ENCODE measurements at regions not wholly inside any gene's neighbourhood (a gene's known extent, or its start where the extent isn't known, plus 50 kb on each side); places are given as distances from the start of the nearest gene placed in this dataset.
"Not testable (repeated sequence)": the region's sequence is repeated elsewhere in the genome, so short reads cannot be mapped to it uniquely, and the experiment has no call there.

DNA sequence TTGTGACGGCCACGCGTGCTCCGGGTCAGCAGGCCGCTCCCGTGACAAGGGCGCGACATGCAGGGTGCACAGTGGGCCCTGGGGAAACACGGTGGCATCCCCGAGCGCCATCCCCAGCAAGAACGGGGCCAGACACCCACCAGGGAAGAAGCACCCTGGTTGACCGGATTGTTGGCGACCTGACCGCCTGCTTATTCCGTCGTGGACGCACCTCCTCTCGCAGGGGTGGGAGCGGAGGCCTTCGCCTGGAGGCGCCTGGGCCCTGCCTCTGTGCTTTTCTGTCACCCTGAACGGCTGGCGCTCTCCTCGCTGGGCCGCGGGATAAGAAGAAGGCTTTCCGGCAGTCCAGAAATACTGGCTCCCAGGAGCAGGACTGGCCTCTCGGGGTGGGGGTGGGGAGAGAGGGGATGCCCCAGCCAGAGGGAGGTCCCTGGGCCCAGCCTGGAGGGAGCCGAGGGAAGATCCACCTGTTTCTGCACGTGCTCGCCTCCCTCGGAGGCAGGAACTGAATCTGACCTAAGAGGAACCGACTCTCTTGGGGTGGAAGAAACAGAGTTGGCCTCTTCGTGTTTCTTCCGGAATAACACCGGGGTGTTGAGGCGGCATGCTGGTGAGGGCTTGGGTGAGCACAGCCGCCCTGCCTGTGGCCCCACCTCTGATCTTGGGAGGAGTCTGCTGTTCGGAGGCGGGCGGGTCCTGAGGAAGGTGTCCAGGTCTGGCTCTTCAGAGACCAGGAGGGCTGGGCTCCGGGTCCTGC, 4394.2 kb upstream of the TPTE start:
- H2BK5ac ChIP-seq (ENCODE audit: low read depth, low read length); H3K9me3 ChIP-seq (ENCODE audit: insufficient read depth in 2 of 2, low read depth in 1 of 2, low read length in 1 of 2); H4K5ac ChIP-seq (ENCODE audit: insufficient read length, low read depth, low read length); H3K4me2 ChIP-seq (ENCODE audit: insufficient read depth in 1 of 2, low read depth in 2 of 2, low read length in 2 of 2); H3K4me3 ChIP-seq (ENCODE audit: extremely low read depth in 1 of 4, insufficient read depth in 2 of 4, low read depth in 3 of 4, low read length in 4 of 4); H2BK12ac ChIP-seq (ENCODE audit: low read depth, low read length); H3K4ac ChIP-seq (replicated peaks; ENCODE audit: insufficient read length, low read depth, low read length); H4K20me1 ChIP-seq (replicated peaks in 1 of 2; ENCODE audit: control insufficient read depth in 1 of 2, insufficient read depth in 2 of 2, low read length in 2 of 2); H4K91ac ChIP-seq (replicated peaks; ENCODE audit: insufficient read length, low read length); H3K79me1 ChIP-seq (ENCODE audit: low read depth, low read length); CTCF ChIA-PET (ENCODE audit: partially characterized antibody); H3K23ac ChIP-seq (ENCODE audit: insufficient read length); H2AK5ac ChIP-seq (ENCODE audit: low read depth, low read length); H4K8ac ChIP-seq (ENCODE audit: extremely low read depth, insufficient read depth, low read length); H3K36me3 ChIP-seq (ENCODE audit: control insufficient read depth in 2 of 4, insufficient read depth in 4 of 4, low read length in 3 of 4); H3K79me2 ChIP-seq (ENCODE audit: control insufficient read depth in 1 of 2, insufficient read depth in 2 of 2, low read length in 2 of 2); H2BK120ac ChIP-seq (replicated peaks; ENCODE audit: low read depth, low read length); H2BK15ac ChIP-seq (ENCODE audit: low read length); H3K27ac ChIP-seq (ENCODE audit: low read depth, low read length); H3K18ac ChIP-seq (ENCODE audit: extremely low read depth, low read length); POLR2A ChIA-PET (ENCODE audit: partially characterized antibody); H3K4me1 ChIP-seq (replicated peaks in 1 of 4; ENCODE audit: control insufficient read depth in 3 of 4, insufficient read depth in 4 of 4, low read length in 3 of 4); H3K14ac ChIP-seq (ENCODE audit: insufficient read length); H3K9ac ChIP-seq (replicated peaks in 1 of 4; ENCODE audit: extremely low read depth in 1 of 4, low read depth in 3 of 4, low read length in 3 of 4); H2AFZ ChIP-seq (ENCODE audit: low read length); H3K23me2 ChIP-seq (ENCODE audit: low read depth, low read length); H2BK20ac ChIP-seq (ENCODE audit: low read length); H3K56ac ChIP-seq (replicated peaks; ENCODE audit: insufficient read length, low read depth, low read length); FAIRE-seq; H3K27me3 ChIP-seq (replicated peaks in 1 of 4; ENCODE audit: control insufficient read depth in 3 of 4, extremely low read depth in 1 of 4, insufficient read depth in 3 of 4, low read length in 3 of 4): not testable (repeated sequence)
- WGBS, 2 experiments (ENCODE audit: extremely low coverage in 1 of 2, insufficient coverage in 1 of 2, insufficient read length in 1 of 2, insufficient replicate concordance in 2 of 2, low coverage in 1 of 2, low lambda C conversion rate in 2 of 2, missing lambda C conversion rate in 1 of 2) = 87% methylated on average over 10 of the region's 43 CpGs; no CpG with 5 or more reads in 1 of the 2 experiments
- DNase-seq (ENCODE audit: low read depth in 1 of 2, low spot score in 2 of 2) = peak in 1 of 2 experiments; percentile 40

DNA sequence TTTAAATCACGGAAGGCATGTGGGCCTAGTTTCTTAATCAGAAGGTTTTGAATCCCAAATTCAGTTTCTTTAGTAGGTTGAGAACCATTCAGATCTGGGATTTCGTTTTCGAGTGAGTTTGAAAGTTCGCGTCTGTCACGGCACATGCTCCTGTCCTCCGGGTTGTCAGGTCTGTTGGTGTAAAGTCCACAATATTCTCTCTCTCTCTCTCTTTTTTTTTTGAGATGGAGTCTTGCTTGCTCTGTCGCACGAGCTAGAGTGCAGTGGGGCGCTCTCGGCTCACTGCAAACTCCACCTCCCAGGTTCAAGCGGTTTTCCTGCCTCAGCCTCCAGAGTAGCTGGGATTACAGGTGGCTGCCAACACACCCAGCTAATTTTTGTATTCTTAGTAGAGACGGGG, 4390.6 kb upstream of the TPTE start:
- H3K4me1 ChIP-seq (replicated peaks in 1 of 4; ENCODE audit: control insufficient read depth in 3 of 4, insufficient read depth in 4 of 4, low read length in 3 of 4); H3K14ac ChIP-seq (ENCODE audit: insufficient read length); H2BK15ac ChIP-seq (ENCODE audit: low read length); H3K9me3 ChIP-seq (ENCODE audit: insufficient read depth in 2 of 2, low read depth in 1 of 2, low read length in 1 of 2); H4K20me1 ChIP-seq (replicated peaks in 1 of 2; ENCODE audit: control insufficient read depth in 1 of 2, insufficient read depth in 2 of 2, low read length in 2 of 2); H3K27me3 ChIP-seq (replicated peaks in 1 of 4; ENCODE audit: control insufficient read depth in 3 of 4, extremely low read depth in 1 of 4, insufficient read depth in 3 of 4, low read length in 3 of 4); H3K23ac ChIP-seq (ENCODE audit: insufficient read length); H4K5ac ChIP-seq (ENCODE audit: insufficient read length, low read depth, low read length); H3K36me3 ChIP-seq (ENCODE audit: control insufficient read depth in 2 of 4, insufficient read depth in 4 of 4, low read length in 3 of 4); H3K56ac ChIP-seq (replicated peaks; ENCODE audit: insufficient read length, low read depth, low read length); POLR2A ChIA-PET (ENCODE audit: partially characterized antibody); H2AFZ ChIP-seq (ENCODE audit: low read length); DNase-seq (ENCODE audit: low read depth in 1 of 2, low spot score in 2 of 2); H3K18ac ChIP-seq (ENCODE audit: extremely low read depth, low read length); FAIRE-seq; H3K4ac ChIP-seq (replicated peaks; ENCODE audit: insufficient read length, low read depth, low read length); H3K4me2 ChIP-seq (ENCODE audit: insufficient read depth in 1 of 2, low read depth in 2 of 2, low read length in 2 of 2); H3K79me1 ChIP-seq (ENCODE audit: low read depth, low read length); H2BK120ac ChIP-seq (replicated peaks; ENCODE audit: low read depth, low read length); H3K79me2 ChIP-seq (ENCODE audit: control insufficient read depth in 1 of 2, insufficient read depth in 2 of 2, low read length in 2 of 2); H2BK20ac ChIP-seq (ENCODE audit: low read length); H2AK5ac ChIP-seq (ENCODE audit: low read depth, low read length); H3K23me2 ChIP-seq (ENCODE audit: low read depth, low read length); H2BK12ac ChIP-seq (ENCODE audit: low read depth, low read length); H2BK5ac ChIP-seq (ENCODE audit: low read depth, low read length); H4K8ac ChIP-seq (ENCODE audit: extremely low read depth, insufficient read depth, low read length); H3K27ac ChIP-seq (ENCODE audit: low read depth, low read length); H4K91ac ChIP-seq (replicated peaks; ENCODE audit: insufficient read length, low read length); H3K4me3 ChIP-seq (ENCODE audit: extremely low read depth in 1 of 4, insufficient read depth in 2 of 4, low read depth in 3 of 4, low read length in 4 of 4); CTCF ChIA-PET (ENCODE audit: partially characterized antibody); H3K9ac ChIP-seq (replicated peaks in 1 of 4; ENCODE audit: extremely low read depth in 1 of 4, low read depth in 3 of 4, low read length in 3 of 4): not testable (repeated sequence)
- WGBS, 2 experiments (ENCODE audit: extremely low coverage in 1 of 2, insufficient coverage in 1 of 2, insufficient read length in 1 of 2, insufficient replicate concordance in 2 of 2, low coverage in 1 of 2, low lambda C conversion rate in 2 of 2, missing lambda C conversion rate in 1 of 2) = 86% methylated on average over 2 of the region's 13 CpGs; no CpG with 5 or more reads in 1 of the 2 experiments

Measured in H1 (cell line).